ENCODE measurements at regions not wholly inside any gene's neighbourhood (a gene's known extent, or its start where the extent isn't known, plus 50 kb on each side); places are given as distances from the start of the nearest gene placed in this dataset.
A peak's percentile ranks its signal among the peaks of the same experiment; 100 is the strongest.

GRCh38 chr15:38930851-38931572 lies 366.4 kb upstream of the RASGRP1 start:
- no peak overlapping the region for H3K4me3 ChIP-seq (ENCODE audit: low read depth in 2 of 2, low read length in 2 of 2)
- ChIA-PET CTCF (no interaction called here), POLR2A (no interaction called here)
- DNase-seq (ENCODE audit: low read depth, low spot score) = no peak
- H3K27me3 ChIP-seq (ENCODE audit: control insufficient read depth, insufficient read depth, low read length) = no peaks in the 10 kb centered on the region
- no peak for ATAC-seq
- no peaks in the 10 kb centered on the region for H3K4me1 ChIP-seq (ENCODE audit: control insufficient read depth, insufficient read depth, low read length)
- TF ChIP-seq TCF7L2 (IDR thresholded peaks at IDR 0.05; ENCODE audit: low read depth, low read length) = no peak
- TF ChIP-seq CTCF (IDR thresholded peaks at IDR 0.05) = no peak
- TF ChIP-seq REST (IDR thresholded peaks at IDR 0.05; ENCODE audit: insufficient read depth in 1 of 2, low read depth in 2 of 2, low read length in 1 of 2) = no peak
- no peak for TF ChIP-seq SIN3A (IDR thresholded peaks at IDR 0.05; ENCODE audit: borderline replicate concordance, insufficient read depth, low read depth, low read length)
- no peak for TF ChIP-seq POLR2AphosphoS5 (IDR thresholded peaks at IDR 0.05; ENCODE audit: low read depth, low read length)
- BruUV-seq (replicated peaks) = no TSS peak
- H3K27ac ChIP-seq (ENCODE audit: low read length) = no peak overlapping the region
- intact Hi-C loops (cut with micrococcal nuclease; ENCODE audit: unreplicated experiment) = no loop called here
- in situ Hi-C loops (cut with HindIII; ENCODE audit: low pct_unique_long_range_greater_than_20kb, low sequenced_read_pairs) = no loop called here
- H3K36me3 ChIP-seq (ENCODE audit: control insufficient read depth, insufficient read depth, low read length) = no peaks in the 10 kb centered on the region
- H3K9me3 ChIP-seq (ENCODE audit: control insufficient read depth, insufficient read depth, low read depth, low read length) = no peaks in the 10 kb centered on the region

- CTCF ChIA-PET = no interaction called here
- no peak for TF ChIP-seq REST (IDR thresholded peaks at IDR 0.05; ENCODE audit: insufficient read depth in 1 of 2, low read depth in 2 of 2, low read length in 1 of 2)
- peak; percentile 99 for TF ChIP-seq TCF7L2 (IDR thresholded peaks at IDR 0.05; ENCODE audit: low read depth, low read length)
These were observed 376.9 kb upstream of the RASGRP1 start for GRCh38 chr15:38941399-38941953.

More at GRCh38 chr15:38941399-38941953, 376.9 kb upstream of the RASGRP1 start:
- ATAC-seq = peak; percentile 94
- peaks cover 8% of the 10 kb centered on the region; the same call in 1 of the 2 replicates for H3K4me1 ChIP-seq (ENCODE audit: control insufficient read depth, insufficient read depth, low read length)
- POLR2A ChIA-PET = no interaction called here
- BruUV-seq (replicated peaks) = no TSS peak
- H3K36me3 ChIP-seq (ENCODE audit: control insufficient read depth, insufficient read depth, low read length) = no peaks in the 10 kb centered on the region
- DNase-seq (ENCODE audit: low read depth, low spot score) = no peak
- intact Hi-C loops (cut with micrococcal nuclease; ENCODE audit: unreplicated experiment) (no loop called here), in situ Hi-C loops (cut with HindIII; ENCODE audit: low pct_unique_long_range_greater_than_20kb, low sequenced_read_pairs) (no loop called here)
- peak overlapping the region; percentile 76 for H3K27ac ChIP-seq (ENCODE audit: low read length)
- no peaks in the 10 kb centered on the region for H3K27me3 ChIP-seq (ENCODE audit: control insufficient read depth, insufficient read depth, low read length)
- H3K9me3 ChIP-seq (ENCODE audit: control insufficient read depth, insufficient read depth, low read depth, low read length) = no peaks in the 10 kb centered on the region
- H3K4me3 ChIP-seq (ENCODE audit: low read depth in 2 of 2, low read length in 2 of 2) = no peak overlapping the region

Measured in Panc1 (cell line).